HG03521 (cell line): ENCODE measurements at regions not wholly inside any gene's neighbourhood (a gene's known extent, or its start where the extent isn't known, plus 50 kb on each side); places are given as distances from the start of the nearest gene placed in this dataset.
"Not testable (repeated sequence)": the region's sequence is repeated elsewhere in the genome, so short reads cannot be mapped to it uniquely, and the experiment has no call there.

Experiments used
- ATAC-seq: cut with Tn5 transposase; IDR thresholded peaks from one replicate; pipeline ENCODE4 v1.9.1; 2021; ENCODE audit warnings: mild to moderate bottlenecking, moderate library complexity; ENCODE audit not compliant: unreplicated experiment

DNA sequence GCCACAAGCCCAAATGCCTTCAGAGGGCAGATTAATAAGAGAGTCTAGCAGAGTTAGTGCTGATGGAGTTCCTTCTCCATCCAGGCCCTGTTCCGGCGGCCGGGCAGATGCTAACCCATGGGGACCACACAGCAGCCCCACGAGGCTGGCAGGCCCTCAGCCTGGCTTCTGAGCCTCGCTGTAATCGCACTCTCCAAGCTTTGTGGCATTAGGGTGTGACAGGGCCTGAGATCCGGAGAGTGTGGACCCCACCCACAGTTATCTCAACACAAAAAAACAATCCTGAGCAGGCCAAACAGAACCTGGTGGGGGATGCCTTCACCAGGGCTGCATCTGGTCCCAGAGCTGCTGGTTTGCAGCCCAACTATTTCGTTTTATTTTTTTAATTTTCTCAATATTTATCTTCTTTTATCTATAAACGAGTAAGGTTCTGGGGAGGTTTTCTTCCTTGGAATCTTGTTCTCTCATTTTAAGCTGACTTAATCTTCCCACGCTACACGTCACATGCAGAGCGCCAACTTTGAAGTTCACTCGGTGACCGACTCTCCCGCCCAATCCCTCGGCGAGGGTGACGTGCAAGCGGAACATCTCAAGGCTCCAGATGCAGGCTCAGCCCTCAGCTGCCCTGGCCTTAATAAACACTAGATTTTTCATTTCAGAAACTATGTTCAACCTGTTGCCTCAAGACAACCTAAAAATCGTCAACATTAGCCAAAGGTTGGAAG, 372.4 kb downstream of the BCL2L11 start:
- ATAC-seq: not testable (repeated sequence)

- peak; percentile 46 for ATAC-seq
Measured at GRCh38 chr2:111493720-111494078, 373.0 kb downstream of the BCL2L11 start.

DNA sequence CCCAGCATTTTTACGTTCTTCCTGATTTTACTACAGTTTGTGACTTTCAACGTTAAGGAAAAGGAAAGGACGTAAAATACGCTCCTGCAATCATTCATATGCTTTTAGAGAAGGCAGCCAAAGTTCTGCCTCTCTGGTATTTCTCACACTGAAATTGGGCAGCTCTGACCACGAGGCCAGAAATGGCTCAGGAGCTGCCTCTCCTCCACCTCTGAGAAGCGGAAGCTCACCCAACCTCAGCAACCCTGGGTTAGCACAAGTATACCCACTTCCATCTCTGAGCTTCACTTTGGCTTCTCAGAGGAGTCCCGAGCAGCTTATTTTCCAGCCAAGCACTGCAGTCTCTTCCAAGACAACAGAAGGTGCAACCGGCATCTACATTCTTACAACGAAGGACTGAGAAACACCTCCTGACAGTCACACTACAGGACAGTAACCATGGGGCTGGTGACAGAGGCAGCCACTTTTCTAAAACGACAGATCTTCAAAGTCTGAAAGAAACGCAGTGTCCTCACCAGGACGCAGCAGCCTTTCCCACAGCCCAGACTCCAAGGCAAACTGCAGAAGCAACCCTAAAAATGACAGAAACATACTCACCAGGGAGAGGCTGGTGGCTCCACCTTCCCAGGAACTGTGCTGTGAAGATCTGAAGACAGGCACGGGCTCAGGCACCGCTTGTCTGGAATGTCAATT, 373.7 kb downstream of the BCL2L11 start:
- peak; percentile 28 for ATAC-seq

GRCh38 chr2:111494981-111495315, 374.2 kb downstream of the BCL2L11 start:
- ATAC-seq: peak; percentile 42

DNA sequence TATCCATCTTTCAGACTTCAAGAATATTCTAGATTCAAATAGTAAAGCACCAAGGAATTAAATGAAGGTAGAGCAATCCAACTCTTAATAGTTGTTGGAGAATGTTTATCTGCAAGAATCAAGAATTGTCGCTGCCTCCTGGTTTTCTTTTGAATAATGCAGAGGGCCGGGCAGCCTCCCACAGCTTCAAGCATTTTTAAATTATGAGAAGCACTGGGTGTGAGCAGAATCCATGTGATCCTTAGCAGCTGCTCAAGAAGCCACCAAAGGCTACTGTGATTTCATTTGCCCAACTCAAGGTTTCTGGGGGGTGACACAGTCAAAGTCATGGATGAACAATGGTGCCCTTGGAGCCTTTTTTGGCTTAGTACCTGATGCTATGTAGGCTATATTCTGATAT, 374.9 kb downstream of the BCL2L11 start:
- not testable (repeated sequence) for ATAC-seq

- ATAC-seq: not testable (repeated sequence)
Measured at GRCh38 chr2:111496176-111496575, 375.5 kb downstream of the BCL2L11 start.

GRCh38 chr2:111496860-111497259, 376.1 kb downstream of the BCL2L11 start:
- not testable (repeated sequence) for ATAC-seq

- ATAC-seq: not testable (repeated sequence)
Measured at GRCh38 chr2:111497270-111497669, 376.6 kb downstream of the BCL2L11 start.

DNA sequence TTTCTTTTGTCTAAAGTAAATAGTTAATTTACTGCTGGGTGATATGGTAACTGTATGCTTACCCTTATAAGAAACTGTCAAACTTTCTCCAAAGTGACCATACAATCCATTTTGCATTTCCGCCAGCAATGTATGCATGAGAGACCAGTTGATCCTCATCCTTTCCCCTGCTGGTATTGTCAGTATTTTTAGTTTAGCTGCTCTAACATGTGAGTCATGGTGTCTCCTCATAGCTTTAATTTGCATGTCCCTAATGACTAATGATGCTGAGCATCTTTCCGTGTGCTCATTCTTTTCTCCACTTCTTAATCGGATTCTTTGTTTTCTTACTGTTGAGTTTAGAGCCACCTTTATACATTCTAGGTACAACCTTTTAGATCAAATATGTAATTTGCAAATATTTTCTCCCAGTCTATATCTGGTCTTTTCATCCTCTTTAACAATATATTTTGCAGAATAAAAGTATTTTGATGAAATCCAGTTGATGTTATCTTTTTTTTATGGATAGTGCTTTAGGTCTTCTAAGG, 379.9 kb downstream of the BCL2L11 start:
- not testable (repeated sequence) for ATAC-seq

DNA sequence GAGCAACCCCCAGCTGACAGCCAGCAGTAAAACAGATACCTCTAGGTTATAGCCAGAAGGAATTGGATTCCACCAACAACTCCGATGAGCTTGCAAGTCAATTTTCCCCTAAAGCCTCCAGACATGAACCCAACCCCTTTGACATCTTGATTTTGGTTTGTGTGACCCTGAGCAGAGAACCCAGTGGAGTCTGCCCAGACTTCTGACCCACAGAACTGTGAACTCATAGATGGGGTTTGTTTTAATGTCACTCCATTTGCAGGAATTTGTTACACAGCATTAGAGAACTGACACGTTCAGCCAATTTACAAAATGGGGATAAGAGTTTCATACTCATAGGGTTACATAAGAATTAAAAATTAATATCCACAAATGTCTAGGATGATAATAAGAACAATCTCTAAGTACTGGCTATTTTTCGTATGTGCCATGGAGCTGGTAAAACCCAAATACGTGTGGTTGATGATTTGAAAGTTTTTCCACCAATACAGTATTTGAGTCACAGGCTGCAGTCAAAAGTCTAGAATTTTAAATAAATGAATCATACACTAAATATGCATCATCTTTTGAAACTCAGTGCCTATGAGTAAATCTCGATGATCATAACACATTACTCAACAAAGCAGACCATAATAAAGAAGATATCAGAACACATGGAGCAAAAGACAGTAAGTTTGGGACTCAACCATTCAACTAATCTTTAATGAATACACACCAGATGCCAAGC, 380.0 kb downstream of the ANAPC1 start:
- not testable (repeated sequence) for ATAC-seq

DNA sequence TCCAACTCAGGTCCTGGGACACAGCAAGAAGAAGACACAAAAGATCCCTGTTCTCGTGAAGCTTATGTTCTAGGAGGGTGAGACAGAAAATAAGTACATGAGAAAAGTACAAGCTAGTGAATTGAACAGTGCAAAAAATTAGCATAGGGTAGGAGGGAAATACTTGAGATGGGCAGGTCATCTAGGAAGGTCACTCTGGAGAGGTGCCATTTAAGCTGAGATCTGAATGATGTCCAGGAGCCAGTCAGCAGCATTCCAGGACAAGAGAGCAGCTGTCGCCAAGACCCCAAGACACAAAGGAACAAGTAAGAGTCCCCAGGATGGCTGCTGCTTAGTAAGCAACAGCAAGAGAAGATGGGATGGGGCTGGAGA, 379.4 kb downstream of the ANAPC1 start:
- ATAC-seq: not testable (repeated sequence)

GRCh38 chr2:111505267-111505666, 378.7 kb downstream of the ANAPC1 start:
- not testable (repeated sequence) for ATAC-seq

- peak; percentile 97 for ATAC-seq
Measured at GRCh38 chr2:111506936-111507335, 377.1 kb downstream of the ANAPC1 start.

GRCh38 chr2:111509225-111509869, 374.6 kb downstream of the ANAPC1 start:
- not testable (repeated sequence) for ATAC-seq

DNA sequence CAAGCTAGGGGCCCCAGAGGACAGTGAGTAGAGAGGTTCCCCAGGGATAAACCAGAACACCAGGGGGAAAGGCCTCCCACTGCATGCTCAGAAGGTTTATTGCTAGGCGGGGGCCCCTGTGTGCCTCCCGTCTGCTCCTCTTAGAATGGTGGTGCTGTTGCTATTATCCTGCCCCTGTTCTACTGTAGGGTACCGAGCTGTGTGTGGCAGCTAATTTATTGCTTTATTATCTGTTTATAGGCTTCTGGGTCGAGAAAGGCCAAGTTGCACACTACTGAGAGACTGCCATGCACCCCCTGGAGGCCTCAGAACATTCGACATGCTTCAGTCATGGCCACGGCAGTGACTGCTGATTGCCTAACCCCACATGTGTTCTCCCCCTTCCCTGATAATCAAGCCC, 373.6 kb downstream of the ANAPC1 start:
- not testable (repeated sequence) for ATAC-seq

GRCh38 chr2:111511062-111511461, 372.9 kb downstream of the ANAPC1 start:
- not testable (repeated sequence) for ATAC-seq

DNA sequence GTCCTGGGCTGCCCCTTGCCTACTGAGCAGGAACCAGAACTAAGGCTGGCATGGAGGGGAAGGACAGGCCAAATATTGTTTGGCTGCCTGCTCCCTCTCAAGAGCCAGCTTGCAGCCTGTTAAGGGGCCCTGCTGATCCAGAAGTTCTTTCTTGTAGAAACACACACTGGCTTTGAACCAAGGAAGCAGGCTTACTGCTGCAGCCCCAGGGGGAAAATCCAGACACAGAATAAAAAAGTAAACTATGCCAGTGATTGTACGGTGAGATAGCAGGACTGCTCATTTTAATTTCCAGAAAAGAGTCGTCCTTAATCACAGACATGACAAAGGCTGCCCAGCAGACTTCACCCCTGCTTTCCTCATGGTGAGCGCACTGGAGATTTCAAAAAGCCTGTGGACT, 371.6 kb downstream of the ANAPC1 start:
- not testable (repeated sequence) for ATAC-seq

- not testable (repeated sequence) for ATAC-seq
Measured at GRCh38 chr2:111514138-111514537, 369.9 kb downstream of the ANAPC1 start.

- ATAC-seq: not testable (repeated sequence)
Measured at GRCh38 chr2:111517050-111517720, 366.8 kb downstream of the ANAPC1 start.

DNA sequence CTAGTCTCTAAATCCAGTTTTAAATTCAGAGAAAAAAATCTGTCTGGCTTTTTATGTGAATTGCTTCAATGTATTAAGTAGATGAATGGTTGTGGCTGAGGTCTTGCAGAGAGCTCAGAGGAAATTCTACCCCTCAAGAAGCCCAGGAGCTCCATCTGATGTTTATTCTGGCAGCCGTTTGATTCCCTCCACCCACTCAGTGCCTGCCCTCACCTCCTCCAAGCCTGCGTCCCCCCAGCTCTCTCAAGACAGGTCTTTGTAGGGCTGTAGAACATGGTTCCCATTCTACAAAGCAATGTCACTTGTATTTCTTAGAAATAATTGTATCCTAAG, 366.3 kb downstream of the ANAPC1 start:
- not testable (repeated sequence) for ATAC-seq

- ATAC-seq: no peak
Measured at GRCh38 chr2:111519071-111519470, 364.9 kb downstream of the ANAPC1 start.
